ENCODE measurements at regions not wholly inside any gene's neighbourhood (a gene's known extent, or its start where the extent isn't known, plus 50 kb on each side); places are given as distances from the start of the nearest gene placed in this dataset.

DNA sequence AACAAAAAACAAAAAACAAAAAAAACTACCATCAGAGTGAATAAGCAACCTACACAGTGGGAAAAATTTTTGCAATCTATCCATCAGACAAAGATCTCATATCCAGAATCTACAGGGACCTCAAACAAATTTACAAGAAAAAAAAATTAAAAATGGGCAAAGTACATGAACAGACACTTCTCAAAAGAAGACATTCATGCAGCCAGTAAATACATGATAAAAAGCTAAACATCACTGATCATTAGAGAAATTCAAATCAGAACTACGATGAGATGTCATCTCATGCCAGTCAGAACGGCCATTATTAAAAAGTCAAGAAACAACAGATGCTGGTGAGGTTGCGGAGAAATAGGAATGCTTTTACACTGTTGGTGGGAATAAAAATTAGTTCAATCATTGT, 466.5 kb upstream of the ATXN7L3B start:
- Mint-ChIP-seq H3K4me1 (ENCODE audit: low read depth) (no peaks in the 10 kb centered on the region), H3K27ac (peak overlapping the region; percentile 31), H3K9me3 (ENCODE audit: low read depth) (peaks cover 8% of the 10 kb centered on the region), H3K4me3 (ENCODE audit: low read depth) (no peak overlapping the region), H3K27me3 (no peaks in the 10 kb centered on the region), H3K36me3 (ENCODE audit: insufficient read depth) (no peaks in the 10 kb centered on the region)
- DNase-seq (ENCODE audit: low spot score, unreplicated experiment), result no peak
- TF ChIP-seq, protein P1, sequence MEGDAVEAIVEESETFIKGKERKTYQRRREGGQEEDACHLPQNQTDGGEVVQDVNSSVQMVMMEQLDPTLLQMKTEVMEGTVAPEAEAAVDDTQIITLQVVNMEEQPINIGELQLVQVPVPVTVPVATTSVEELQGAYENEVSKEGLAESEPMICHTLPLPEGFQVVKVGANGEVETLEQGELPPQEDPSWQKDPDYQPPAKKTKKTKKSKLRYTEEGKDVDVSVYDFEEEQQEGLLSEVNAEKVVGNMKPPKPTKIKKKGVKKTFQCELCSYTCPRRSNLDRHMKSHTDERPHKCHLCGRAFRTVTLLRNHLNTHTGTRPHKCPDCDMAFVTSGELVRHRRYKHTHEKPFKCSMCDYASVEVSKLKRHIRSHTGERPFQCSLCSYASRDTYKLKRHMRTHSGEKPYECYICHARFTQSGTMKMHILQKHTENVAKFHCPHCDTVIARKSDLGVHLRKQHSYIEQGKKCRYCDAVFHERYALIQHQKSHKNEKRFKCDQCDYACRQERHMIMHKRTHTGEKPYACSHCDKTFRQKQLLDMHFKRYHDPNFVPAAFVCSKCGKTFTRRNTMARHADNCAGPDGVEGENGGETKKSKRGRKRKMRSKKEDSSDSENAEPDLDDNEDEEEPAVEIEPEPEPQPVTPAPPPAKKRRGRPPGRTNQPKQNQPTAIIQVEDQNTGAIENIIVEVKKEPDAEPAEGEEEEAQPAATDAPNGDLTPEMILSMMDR (IDR thresholded peaks at IDR 0.05; ENCODE audit: unreplicated experiment), result no peak

DNA sequence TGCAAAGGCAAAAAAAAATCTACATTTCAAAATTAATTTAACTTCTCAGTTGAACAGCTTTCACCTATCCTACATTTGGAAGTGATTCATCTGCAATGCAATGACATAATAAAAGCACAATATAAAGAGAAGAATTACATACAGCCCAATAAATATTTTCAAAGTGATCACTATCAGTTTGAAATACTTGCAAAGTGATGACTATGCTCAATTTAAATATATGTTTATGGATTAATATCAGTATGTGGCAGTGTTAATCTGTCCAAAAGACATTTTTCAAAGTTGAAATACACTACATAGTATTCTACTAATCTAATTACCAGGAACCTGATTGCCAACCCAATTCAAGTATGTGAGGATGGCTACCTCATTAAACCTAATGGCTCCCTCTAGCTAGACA, 460.7 kb upstream of the ATXN7L3B start:
- Mint-ChIP-seq H3K27me3 (no peaks in the 10 kb centered on the region), H3K36me3 (ENCODE audit: insufficient read depth) (no peaks in the 10 kb centered on the region), H3K4me3 (ENCODE audit: low read depth) (no peak overlapping the region), H3K9me3 (ENCODE audit: low read depth) (no peaks in the 10 kb centered on the region), H3K4me1 (ENCODE audit: low read depth) (no peaks in the 10 kb centered on the region), H3K27ac (no peak overlapping the region)
- TF ChIP-seq, protein P1 (IDR thresholded peaks at IDR 0.05; ENCODE audit: unreplicated experiment), result no peak
- DNase-seq (ENCODE audit: low spot score, unreplicated experiment), result no peak

DNA sequence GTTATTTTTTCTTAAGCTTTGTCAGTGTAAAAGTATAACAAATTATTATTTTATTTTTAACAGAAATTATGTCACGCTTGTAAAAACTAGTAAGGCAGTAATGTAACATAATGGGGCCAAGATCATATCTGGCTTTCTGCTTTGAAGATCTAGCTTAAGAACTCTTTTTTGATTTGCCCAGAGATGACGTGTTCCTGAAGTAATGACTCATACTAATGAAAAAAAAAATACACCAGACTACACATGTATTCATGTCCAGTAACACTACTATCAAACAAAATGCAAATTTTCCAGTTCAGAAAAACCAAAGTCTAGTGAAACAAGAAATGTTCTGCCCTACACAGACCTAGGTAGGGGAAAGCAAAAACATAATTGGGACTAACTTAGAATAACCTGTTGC, 432.2 kb upstream of the ATXN7L3B start:
- no peak for DNase-seq (ENCODE audit: low spot score, unreplicated experiment)
- Mint-ChIP-seq H3K27ac (no peak overlapping the region), H3K4me3 (ENCODE audit: low read depth) (no peak overlapping the region), H3K4me1 (ENCODE audit: low read depth) (no peaks in the 10 kb centered on the region), H3K27me3 (no peaks in the 10 kb centered on the region), H3K9me3 (ENCODE audit: low read depth) (no peaks in the 10 kb centered on the region), H3K36me3 (ENCODE audit: insufficient read depth) (no peaks in the 10 kb centered on the region)
- TF ChIP-seq, protein P1 (IDR thresholded peaks at IDR 0.05; ENCODE audit: unreplicated experiment), result no peak

DNA sequence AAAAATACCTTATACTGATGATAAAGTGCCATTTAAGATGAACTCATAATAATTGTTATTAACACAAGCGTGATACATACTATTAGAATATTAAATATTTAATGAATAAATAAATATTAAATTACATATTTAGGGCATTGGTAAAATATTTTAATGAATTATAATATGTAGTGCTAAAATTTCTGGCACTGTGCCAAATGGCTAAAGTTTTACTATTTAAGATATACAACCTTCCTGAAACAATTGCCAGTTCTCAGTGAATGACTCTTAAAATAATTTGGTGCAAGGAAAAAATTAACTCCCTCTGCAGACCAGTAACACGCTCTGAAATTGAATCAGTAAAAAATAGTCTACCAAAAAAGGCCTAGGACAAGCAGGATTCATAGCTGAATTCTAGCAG, 428.9 kb upstream of the ATXN7L3B start:
- no peak overlapping the region for H3K27ac Mint-ChIP-seq
- no peaks in the 10 kb centered on the region for H3K4me1 Mint-ChIP-seq (ENCODE audit: low read depth)
- no peaks in the 10 kb centered on the region for H3K9me3 Mint-ChIP-seq (ENCODE audit: low read depth)
- no peak for DNase-seq (ENCODE audit: low spot score, unreplicated experiment)
- H3K36me3 Mint-ChIP-seq (ENCODE audit: insufficient read depth), result no peaks in the 10 kb centered on the region
- TF ChIP-seq, protein P1 (IDR thresholded peaks at IDR 0.05; ENCODE audit: unreplicated experiment), result no peak
- no peak overlapping the region for H3K4me3 Mint-ChIP-seq (ENCODE audit: low read depth)
- H3K27me3 Mint-ChIP-seq, result no peaks in the 10 kb centered on the region

DNA sequence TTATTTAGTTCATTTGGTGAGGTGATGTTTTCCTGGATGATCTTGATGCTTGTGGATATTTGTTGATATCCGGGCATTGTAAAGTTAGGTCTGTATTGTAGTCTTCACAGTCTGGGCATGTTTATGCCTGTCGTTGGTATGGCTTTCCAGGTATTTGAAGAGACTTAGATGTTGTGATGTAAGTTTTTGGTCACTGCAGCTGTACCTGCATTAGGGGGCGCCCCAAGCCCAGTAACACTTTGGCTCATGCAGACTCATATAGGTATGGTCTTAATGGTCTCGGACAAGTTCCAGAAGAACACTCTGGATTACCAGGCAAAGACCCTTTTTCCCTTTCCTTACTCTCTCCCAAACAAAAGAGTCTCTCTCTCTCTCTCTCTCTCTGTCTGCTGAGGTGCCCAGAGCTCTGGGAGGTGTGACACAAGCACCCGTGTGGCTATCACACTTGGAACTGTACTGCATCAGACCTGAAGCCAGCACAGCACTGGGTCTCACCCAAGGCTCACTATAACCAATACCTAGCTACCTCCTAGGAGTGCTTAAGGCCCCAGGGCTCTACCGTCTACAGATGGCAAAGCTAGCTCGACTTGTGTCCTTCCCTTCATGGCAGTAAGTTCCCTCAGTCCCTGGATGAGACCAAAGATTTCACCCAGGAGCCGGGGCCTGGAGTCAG, 425.8 kb upstream of the ATXN7L3B start:
- Mint-ChIP-seq H3K27me3 (no peaks in the 10 kb centered on the region), H3K4me3 (ENCODE audit: low read depth) (no peak overlapping the region), H3K27ac (no peak overlapping the region), H3K4me1 (ENCODE audit: low read depth) (no peaks in the 10 kb centered on the region), H3K9me3 (ENCODE audit: low read depth) (no peaks in the 10 kb centered on the region), H3K36me3 (ENCODE audit: insufficient read depth) (no peaks in the 10 kb centered on the region)
- TF ChIP-seq, protein P1 (IDR thresholded peaks at IDR 0.05; ENCODE audit: unreplicated experiment), result peak; percentile 70
- DNase-seq (ENCODE audit: low spot score, unreplicated experiment), result peak; percentile 24

Data from progenitor cell of endocrine pancreas (in vitro differentiated cells).